Osteoblast (primary cell): ENCODE measurements at regions not wholly inside any gene's neighbourhood (a gene's known extent, or its start where the extent isn't known, plus 50 kb on each side); places are given as distances from the start of the nearest gene placed in this dataset.

ENCODE experiments used
- DNase-seq: peaks from one replicate; pipeline ENCODE4 v3.0.0; 2011; ENCODE audit warnings: low spot score, mixed read lengths; ENCODE audit not compliant: insufficient read length; ENCODE audit errors: missing footprints
- H2AFZ ChIP-seq: 2 replicates; pipeline ENCODE4 v1.6.0; 2011; ENCODE audit warnings: mild to moderate bottlenecking, low read length
- H3K27ac ChIP-seq: 2 replicates; pipeline ENCODE4 v1.5.1; 2011; ENCODE audit warnings: mild to moderate bottlenecking, low read depth, low read length, moderate library complexity
- H3K27me3 ChIP-seq: 2 replicates; pipeline ENCODE4 v1.6.0; 2012; ENCODE audit warnings: mild to moderate bottlenecking, control low read depth, inconsistent platforms, low read length, moderate library complexity; ENCODE audit not compliant: insufficient read depth
- H3K36me3 ChIP-seq: 2 replicates; pipeline ENCODE4 v1.5.1; 2011; ENCODE audit warnings: mild to moderate bottlenecking, low read length, control low read depth, moderate library complexity; ENCODE audit not compliant: insufficient read depth
- H3K4me1 ChIP-seq: 2 replicates; pipeline ENCODE4 v1.5.1; 2011; ENCODE audit warnings: mild to moderate bottlenecking, low read length, control low read depth, moderate library complexity; ENCODE audit not compliant: insufficient read depth
- H3K4me2 ChIP-seq: 2 replicates; pipeline ENCODE4 v1.6.0; 2011; ENCODE audit warnings: mild to moderate bottlenecking, low read length; ENCODE audit not compliant: insufficient read depth
- H3K4me3 ChIP-seq: fragments of 200-600 bp; sonication (generic); 3 replicates; pipeline ENCODE4 v1.5.1; 2012; ENCODE audit warnings: mild to moderate bottlenecking, low read length, inconsistent platforms; ENCODE audit not compliant: insufficient read depth
- H3K79me2 ChIP-seq: 2 replicates; pipeline ENCODE4 v1.6.0; 2012; ENCODE audit warnings: mild to moderate bottlenecking, low read length, control low read depth, inconsistent platforms; ENCODE audit not compliant: insufficient read depth
- H3K9me3 ChIP-seq: 2 replicates; pipeline ENCODE4 v1.5.1; 2011; ENCODE audit warnings: low read depth, low read length, control low read depth
- H4K20me1 ChIP-seq: 2 replicates; pipeline ENCODE4 v1.6.0; 2012; ENCODE audit warnings: mild to moderate bottlenecking, low read length, control low read depth; ENCODE audit not compliant: insufficient read depth
- TF ChIP-seq, protein P1 (sequence below): IDR thresholded peaks from 2 replicates; pipeline ENCODE4 v1.5.1; 2011; ENCODE audit warnings: mild to moderate bottlenecking, low read depth, low read length, moderate library complexity; ENCODE audit errors: extremely low read depth

DNA sequence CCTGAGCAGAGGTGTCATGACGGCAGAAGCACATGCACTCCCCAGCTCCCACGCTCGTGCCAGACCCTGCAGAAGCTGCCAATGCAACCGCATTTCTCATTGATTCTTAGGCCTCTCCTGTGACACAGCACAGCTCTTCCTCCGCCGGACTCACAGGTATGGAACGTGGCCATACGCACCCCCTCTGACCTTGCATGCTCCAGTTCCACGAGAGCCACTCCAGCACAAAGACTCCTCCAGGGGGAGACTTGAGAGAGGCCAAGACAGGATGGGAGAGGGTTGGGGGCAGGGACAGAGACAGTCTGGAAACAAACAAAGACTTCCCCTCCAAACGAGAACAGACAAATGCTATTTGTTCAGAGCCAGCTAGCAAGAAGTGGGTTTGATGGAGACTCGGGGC lies 124.3 kb upstream of the PPP2R2D start:
- TF ChIP-seq, protein P1, sequence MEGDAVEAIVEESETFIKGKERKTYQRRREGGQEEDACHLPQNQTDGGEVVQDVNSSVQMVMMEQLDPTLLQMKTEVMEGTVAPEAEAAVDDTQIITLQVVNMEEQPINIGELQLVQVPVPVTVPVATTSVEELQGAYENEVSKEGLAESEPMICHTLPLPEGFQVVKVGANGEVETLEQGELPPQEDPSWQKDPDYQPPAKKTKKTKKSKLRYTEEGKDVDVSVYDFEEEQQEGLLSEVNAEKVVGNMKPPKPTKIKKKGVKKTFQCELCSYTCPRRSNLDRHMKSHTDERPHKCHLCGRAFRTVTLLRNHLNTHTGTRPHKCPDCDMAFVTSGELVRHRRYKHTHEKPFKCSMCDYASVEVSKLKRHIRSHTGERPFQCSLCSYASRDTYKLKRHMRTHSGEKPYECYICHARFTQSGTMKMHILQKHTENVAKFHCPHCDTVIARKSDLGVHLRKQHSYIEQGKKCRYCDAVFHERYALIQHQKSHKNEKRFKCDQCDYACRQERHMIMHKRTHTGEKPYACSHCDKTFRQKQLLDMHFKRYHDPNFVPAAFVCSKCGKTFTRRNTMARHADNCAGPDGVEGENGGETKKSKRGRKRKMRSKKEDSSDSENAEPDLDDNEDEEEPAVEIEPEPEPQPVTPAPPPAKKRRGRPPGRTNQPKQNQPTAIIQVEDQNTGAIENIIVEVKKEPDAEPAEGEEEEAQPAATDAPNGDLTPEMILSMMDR, result no peak
- Histone ChIP-seq H3K27me3 (no peaks in the 10 kb centered on the region), H3K4me2 (no peak overlapping the region), H3K4me1 (no peaks in the 10 kb centered on the region), H3K79me2 (no peaks in the 10 kb centered on the region), H3K27ac (no peak overlapping the region), H2AFZ (no peak overlapping the region), H4K20me1 (no peaks in the 10 kb centered on the region), H3K36me3 (no peaks in the 10 kb centered on the region), H3K4me3 (no peak overlapping the region), H3K9me3 (peaks cover 3% of the 10 kb centered on the region)
- DNase-seq, result peak; percentile 58

DNA sequence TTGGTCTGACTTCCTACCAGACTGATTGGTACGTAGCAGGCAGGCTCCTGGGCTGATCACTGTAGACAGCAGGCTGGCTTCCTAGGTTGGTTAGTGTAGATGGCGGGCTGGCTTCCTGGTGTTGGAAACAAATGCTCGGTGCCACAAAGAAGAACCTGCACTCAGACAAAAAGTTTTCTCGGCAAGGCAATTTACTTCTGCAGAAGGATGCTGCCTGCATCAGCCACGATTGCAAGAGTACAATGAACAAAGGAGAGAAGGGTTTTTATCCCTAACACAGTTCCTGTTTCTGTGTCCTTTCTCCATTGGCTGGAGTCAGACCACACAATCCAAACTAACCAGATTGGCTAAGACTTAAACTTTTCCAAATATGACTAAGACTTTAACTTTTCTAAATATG lies 123.6 kb upstream of the PPP2R2D start:
- Histone ChIP-seq H2AFZ (no peak overlapping the region), H3K4me3 (no peak overlapping the region), H3K4me2 (no peak overlapping the region), H3K4me1 (no peaks in the 10 kb centered on the region), H3K36me3 (no peaks in the 10 kb centered on the region), H3K27me3 (no peaks in the 10 kb centered on the region), H3K79me2 (no peaks in the 10 kb centered on the region), H4K20me1 (no peaks in the 10 kb centered on the region), H3K9me3 (peaks cover 3% of the 10 kb centered on the region), H3K27ac (no peak overlapping the region)
- DNase-seq, result no peak
- TF ChIP-seq, protein P1, result no peak

DNA sequence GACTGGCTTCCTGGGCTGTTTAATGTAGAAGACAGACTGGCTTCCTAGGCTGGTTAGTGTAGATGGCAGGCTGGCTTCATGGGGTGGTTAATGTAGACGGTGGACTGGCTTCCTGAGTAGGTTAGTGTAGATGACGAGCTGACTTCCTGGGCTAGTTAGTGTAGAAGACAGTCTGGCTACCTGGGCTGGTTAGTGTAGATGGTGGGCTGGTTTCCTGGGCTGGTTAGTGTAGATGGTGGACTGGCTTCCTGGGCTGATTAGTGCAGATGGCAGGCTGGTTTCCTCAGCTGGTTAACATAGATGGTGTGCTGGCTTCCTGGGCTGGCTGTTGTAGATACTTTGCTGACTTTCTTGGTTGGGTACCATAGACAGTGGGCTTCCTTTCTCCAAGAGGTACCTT lies 122.9 kb upstream of the PPP2R2D start:
- peaks cover 3% of the 10 kb centered on the region for H3K9me3 ChIP-seq
- TF ChIP-seq, protein P1, result no peak
- H3K4me3 ChIP-seq, result no peak overlapping the region
- H2AFZ ChIP-seq, result no peak overlapping the region
- no peaks in the 10 kb centered on the region for H3K79me2 ChIP-seq
- peak; percentile 19 for DNase-seq
- H3K4me2 ChIP-seq, result no peak overlapping the region
- H3K27me3 ChIP-seq, result no peaks in the 10 kb centered on the region
- H4K20me1 ChIP-seq, result no peaks in the 10 kb centered on the region
- H3K4me1 ChIP-seq, result no peaks in the 10 kb centered on the region
- no peak overlapping the region for H3K27ac ChIP-seq
- H3K36me3 ChIP-seq, result no peaks in the 10 kb centered on the region

DNA sequence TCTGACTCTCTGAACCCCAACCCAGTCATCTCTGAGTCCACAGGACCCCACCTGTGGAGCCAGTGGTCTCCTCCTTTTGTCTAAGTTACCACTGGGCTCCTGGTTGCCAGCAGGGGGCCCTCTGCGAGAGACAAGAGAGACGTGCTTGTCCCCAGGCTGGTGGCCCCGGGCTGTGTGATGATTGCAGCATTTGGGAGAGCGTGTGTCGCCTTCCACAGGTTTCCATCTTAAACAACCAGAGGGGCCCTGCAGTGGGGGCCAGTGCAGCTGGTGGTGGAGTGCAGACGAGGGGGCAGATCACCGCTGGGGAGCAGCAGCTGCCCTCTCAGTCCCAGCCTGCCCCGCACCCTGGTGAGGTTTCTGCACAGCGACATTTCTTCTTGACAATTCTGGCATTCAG lies 122.4 kb upstream of the PPP2R2D start:
- no peak overlapping the region for H3K4me2 ChIP-seq
- H3K79me2 ChIP-seq, result no peaks in the 10 kb centered on the region
- TF ChIP-seq, protein P1, result no peak
- no peak overlapping the region for H3K4me3 ChIP-seq
- no peak overlapping the region for H3K27ac ChIP-seq
- H3K9me3 ChIP-seq, result peaks cover 3% of the 10 kb centered on the region
- no peaks in the 10 kb centered on the region for H3K36me3 ChIP-seq
- no peak overlapping the region for H2AFZ ChIP-seq
- no peak for DNase-seq
- H3K27me3 ChIP-seq, result no peaks in the 10 kb centered on the region
- H4K20me1 ChIP-seq, result no peaks in the 10 kb centered on the region
- no peaks in the 10 kb centered on the region for H3K4me1 ChIP-seq
